ENCODE measurements at regions not wholly inside any gene's neighbourhood (a gene's known extent, or its start where the extent isn't known, plus 50 kb on each side); places are given as distances from the start of the nearest gene placed in this dataset.
"Not testable (repeated sequence)": the region's sequence is repeated elsewhere in the genome, so short reads cannot be mapped to it uniquely, and the experiment has no call there.

DNA sequence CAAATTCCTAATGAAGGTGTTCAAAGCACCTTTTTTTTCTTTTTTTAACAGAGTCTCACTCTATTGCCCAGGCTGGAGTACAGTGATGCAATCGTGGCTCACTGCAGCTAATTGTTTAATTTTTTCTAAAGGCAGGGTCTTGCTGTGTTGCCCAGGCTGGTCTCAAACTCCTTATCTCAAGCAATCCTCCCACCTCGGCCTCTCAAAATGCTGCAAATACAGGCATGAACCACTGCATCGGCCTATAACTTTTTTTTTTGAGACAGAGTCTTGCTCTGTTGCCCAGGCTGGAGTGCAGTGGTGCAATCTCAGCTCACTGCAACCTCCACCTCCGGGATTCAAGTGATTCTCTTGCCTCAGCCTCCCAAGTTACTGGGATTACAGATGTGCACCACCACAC, 113.9 kb upstream of the CXADR start:
- DNase-seq (ENCODE audit: extremely low read depth, low read depth, low spot score), result not testable (repeated sequence)

DNA sequence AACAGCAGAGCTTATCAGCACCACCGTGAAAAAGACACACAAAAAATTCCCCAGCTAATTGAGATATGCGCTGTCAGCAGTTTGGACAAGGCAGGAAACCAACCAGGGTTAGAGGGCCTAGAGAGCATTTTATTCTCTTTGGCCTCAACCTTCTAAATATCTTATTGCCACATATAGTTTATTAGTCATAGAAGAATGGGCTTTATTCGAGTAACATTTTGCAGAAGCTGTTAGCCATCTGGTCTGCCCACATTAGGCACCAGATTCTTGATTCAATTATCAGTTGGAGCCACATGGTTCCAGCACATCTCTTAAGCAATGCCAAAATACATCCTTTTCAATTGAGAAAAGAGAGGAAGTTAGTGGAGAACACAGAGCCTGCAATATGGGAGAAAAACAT, 109.9 kb upstream of the CXADR start:
- no peak for DNase-seq (ENCODE audit: extremely low read depth, low read depth, low spot score)

DNA sequence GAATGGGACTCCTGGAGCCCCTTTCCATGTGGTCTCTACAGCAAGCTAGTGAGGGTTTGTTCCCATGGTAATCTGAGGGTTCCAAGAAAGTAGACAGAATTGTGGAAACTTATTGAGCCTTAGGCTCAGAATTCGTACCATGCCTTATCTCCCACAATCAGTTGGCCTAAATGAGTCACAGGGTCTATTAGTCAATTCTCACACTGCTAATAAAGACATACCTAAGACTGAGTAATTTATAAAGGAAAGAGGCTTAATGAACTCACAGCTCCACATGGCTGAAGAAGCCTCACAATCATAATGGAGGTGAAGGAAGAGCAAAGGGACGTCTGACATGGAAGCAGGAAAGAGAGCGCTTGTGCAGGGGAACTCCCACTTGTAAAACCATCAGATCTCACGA, 106.6 kb upstream of the CXADR start:
- no peak for DNase-seq (ENCODE audit: extremely low read depth, low read depth, low spot score)

DNA sequence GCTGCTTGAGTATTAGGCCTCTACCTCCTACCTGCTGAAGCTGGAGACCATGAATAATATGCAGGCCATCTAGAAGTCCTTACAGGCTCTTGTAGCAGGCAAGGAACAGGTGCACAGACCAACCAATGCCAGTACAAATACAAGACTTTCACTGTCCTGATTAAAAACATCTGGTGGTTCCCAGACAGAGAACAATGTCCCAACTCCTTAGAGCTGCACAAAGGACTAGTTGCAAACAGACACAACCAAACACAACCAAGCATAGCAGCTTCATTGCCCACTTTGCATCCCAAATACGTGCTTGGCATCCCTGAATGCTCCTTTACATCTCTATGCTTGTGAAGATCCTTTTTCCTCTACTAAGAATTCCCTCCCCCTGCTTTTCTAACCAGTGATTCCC, 98.1 kb upstream of the CXADR start:
- DNase-seq (ENCODE audit: extremely low read depth, low read depth, low spot score), result no peak

- DNase-seq (ENCODE audit: extremely low read depth, low read depth, low spot score), result no peak
Measured at GRCh38 chr21:17416139-17416538, 96.7 kb upstream of the CXADR start.

GRCh38 chr21:17422931-17423330, 89.9 kb upstream of the CXADR start:
- no peak for DNase-seq (ENCODE audit: extremely low read depth, low read depth, low spot score)

DNA sequence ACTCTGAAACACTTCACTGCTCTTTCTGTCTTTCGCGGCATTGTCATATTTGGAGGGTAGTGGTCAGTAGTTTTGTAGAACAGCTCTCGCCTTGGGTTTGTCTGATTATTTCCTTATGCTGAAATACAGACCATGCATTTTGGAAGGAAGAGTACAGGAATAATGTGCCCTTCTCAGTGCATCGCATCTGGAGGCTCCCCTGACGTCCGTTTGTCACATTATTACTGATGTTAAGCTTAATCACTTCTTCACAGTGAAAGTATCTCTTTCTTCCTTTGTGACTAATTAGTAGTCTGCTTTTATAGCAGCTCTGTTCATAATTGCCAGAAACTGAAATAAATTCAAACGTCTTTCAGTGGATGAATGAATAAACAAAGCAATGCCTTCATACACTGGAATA, 85.7 kb upstream of the CXADR start:
- no peak for DNase-seq (ENCODE audit: extremely low read depth, low read depth, low spot score)

GRCh38 chr21:17427831-17428483, 84.9 kb upstream of the CXADR start:
- DNase-seq (ENCODE audit: extremely low read depth, low read depth, low spot score), result no peak

- no peak for DNase-seq (ENCODE audit: extremely low read depth, low read depth, low spot score)
Measured at GRCh38 chr21:17428484-17428869, 84.4 kb upstream of the CXADR start.

DNA sequence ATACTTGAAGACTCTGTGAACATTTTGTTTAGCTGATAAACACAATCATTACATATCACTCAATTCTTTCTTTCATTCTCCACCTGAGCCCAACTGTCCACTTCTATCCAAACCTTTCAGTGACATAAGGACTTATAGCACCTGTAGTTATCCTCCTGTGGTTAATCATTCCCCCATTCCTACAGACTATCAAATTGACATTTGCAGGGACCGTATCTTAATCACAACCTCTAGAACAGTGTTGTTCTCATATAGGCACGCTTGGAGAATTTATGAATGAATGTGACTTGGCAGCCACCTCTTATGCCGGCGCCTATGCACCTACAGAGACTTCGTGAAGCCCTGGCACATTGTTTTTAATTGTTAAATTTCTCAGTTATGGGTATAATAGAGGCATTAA, 83.9 kb upstream of the CXADR start:
- DNase-seq (ENCODE audit: extremely low read depth, low read depth, low spot score), result no peak

DNA sequence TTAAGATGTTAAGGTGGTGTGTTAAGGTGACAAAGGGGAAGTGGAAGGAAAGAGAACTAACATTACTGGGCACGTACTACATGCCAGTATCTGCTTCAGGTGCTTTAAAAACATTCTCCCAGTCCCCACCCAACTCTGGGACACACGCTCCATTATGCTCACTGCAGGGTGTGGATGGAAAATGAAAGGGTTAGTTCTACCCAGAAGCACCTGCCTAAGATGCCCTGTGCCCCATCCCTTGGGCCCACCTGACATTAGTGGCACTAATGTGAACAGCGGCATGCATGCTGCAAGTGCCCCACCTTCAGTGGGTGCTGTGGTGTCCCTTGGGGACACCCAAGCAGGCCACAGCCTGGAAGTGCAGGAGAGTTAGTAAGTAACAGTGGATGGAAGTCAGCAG, 82.9 kb upstream of the CXADR start:
- DNase-seq (ENCODE audit: extremely low read depth, low read depth, low spot score), result no peak

- DNase-seq (ENCODE audit: extremely low read depth, low read depth, low spot score), result no peak
Measured at GRCh38 chr21:17432732-17433057, 80.1 kb upstream of the CXADR start.

DNA sequence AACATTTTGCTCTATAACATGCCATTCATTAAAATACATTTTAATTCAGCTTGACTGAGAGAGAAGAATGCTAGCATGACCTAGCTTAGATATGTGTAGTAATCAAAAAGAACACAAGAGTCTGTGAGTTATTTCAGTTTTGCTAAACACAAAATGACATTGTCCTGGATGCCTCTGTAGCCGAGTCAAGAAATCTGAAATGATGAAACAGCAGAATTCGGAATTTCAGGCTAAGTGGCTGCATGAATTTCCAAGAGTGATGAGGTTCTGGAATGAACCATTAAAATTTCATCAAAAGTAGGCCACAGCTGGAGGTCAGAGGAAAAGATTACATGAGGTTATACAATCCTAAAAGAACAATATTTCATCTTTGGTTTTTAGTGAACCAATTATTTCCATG, 79.1 kb upstream of the CXADR start:
- DNase-seq (ENCODE audit: extremely low read depth, low read depth, low spot score), result no peak

DNA sequence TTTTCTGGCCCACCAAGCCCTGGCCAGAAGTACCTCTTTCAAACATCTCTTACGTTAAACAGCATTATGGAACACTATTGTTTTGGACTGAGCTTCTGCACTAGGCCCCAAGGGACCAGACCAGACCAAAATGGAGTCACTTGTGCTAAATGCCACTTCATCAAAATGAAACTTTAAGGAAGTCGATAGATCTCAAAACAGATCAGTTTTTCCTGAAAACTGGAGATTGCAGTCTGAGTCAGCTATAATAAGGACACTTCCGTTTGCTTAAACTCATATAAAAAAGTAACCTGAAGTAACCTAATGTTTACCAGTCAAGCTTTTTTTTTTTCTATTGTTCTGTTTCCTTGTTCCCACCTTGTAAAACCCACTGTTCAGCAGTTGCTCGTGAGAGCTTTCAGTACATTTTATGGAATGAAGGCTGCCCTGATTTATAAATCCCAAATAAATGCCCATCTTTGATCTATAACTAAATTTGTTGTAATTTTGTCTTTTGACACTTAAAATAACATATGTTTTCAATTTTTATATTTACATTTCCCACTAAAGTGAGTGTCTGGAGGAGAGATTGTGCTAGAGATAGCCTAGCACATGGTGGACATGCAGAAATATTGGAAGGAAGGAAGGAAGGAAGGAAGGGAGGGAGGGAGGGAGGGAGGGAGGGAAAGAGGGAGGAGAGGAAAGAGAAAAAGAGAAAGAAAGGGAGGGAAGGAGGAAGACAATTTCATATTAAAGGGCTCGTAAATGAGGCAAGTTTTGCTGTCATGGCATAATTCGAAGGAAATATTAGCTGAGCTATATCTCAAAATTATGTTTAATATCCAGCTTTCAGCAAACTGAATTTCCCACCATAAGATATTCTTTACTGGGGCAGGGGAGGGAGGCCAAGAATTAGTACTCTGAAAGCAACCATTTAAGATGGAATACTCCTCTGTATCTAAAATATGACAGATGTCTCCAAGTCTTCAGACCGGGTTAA, 77.0 kb upstream of the CXADR start:
- DNase-seq (ENCODE audit: extremely low read depth, low read depth, low spot score), result no peak

GRCh38 chr21:17436626-17437111, 76.2 kb upstream of the CXADR start:
- no peak for DNase-seq (ENCODE audit: extremely low read depth, low read depth, low spot score)

DNA sequence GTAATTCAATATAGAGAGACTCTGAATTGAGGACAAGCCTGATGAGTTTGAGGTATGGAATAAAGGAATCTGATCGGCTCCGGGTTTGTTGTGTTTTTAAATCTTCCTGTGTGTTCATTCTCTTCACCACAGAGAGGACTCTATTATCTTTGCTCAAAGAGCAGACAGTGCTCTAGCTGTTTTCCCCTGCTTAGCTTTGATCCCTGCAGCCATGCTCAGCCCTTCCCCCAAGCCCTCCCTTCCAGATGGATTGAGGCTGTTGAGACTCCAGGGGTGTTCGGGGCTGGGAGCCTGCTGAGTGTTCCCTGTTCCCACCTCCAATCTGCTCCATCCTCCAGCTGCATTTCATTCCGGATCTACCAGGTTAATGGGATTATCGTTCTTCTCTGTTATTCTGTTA, 74.2 kb upstream of the CXADR start:
- no peak for DNase-seq (ENCODE audit: extremely low read depth, low read depth, low spot score)

GRCh38 chr21:17440969-17441368, 71.9 kb upstream of the CXADR start:
- no peak for DNase-seq (ENCODE audit: extremely low read depth, low read depth, low spot score)

- DNase-seq (ENCODE audit: extremely low read depth, low read depth, low spot score), result no peak
Measured at GRCh38 chr21:17441370-17441769, 71.5 kb upstream of the CXADR start.

DNA sequence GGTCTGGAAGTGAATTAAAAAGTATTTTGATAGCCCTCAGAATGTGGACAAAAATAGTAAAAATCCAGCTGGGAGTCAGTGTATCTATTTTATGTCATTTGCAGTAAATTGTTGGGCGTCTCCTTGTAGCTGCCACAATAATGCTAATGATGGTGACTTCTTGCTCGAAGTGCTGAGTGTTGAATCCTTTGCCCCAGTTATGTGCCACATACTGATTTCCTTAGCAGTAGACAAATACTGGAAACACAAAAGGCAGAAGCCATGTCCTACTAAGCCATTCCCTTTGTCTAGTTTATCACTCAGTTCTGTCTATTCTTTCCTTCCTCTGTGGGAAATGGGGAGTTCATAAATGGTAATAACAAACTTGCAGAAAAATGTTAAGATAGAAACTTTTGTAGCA, 70.7 kb upstream of the CXADR start:
- DNase-seq (ENCODE audit: extremely low read depth, low read depth, low spot score), result no peak

DNA sequence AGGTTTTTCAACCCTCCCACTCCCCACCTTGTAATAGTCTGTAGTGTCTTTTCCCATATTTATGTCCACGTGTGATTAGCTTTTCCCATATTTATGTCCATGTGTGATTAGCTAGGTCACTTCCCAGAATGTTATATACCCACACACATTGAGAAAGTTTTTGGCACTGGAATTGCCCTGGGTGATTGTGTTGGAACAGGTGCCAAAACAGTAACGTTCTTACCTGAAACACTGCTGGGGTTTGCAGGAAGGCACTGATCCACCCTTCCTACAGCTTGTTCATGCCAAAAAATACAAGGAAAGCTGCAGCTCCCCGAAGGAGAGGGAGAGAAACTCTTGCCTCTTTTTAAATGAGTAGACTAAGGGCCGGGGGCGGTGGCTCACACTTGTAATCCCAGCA, 68.0 kb upstream of the CXADR start:
- no peak for DNase-seq (ENCODE audit: extremely low read depth, low read depth, low spot score)

DNA sequence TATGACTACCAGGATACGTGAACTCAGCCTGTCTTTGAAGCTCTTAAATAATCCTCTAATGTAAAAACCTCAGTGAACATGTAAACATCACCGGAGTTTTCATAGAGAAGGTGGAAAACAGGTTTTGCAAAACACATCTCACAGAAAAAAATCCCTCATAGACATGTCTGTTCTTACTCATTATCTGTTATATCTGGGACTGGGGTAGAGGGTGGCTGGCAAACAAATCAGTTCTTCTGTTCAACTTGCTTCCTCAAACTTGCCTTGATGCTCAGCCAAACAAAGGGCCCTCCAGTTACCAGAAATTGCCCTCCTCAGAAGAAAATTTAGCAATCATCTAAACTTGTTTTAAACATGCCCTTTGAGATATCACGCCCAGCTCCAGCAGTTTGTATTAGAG, 66.1 kb upstream of the CXADR start:
- DNase-seq (ENCODE audit: extremely low read depth, low read depth, low spot score), result no peak

DNA sequence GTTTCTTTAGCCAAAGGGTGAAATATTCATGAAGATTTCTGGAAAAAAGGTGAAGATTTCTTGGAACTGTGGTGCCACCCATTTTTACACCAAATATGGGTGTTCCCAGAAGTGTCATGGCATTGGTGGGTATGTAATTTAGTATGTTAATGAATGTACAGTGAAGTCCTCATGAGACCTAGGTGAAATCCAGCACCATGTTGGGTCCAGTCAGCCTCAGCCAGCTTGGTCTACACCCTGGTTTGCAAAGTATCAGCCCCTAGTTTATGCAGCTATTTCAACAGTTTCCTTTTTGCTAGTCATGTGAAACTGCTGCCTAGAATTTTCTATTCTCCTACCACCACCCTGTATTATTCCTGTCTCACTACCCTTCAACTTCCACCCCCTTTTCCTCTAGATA, 63.1 kb upstream of the CXADR start:
- DNase-seq (ENCODE audit: extremely low read depth, low read depth, low spot score), result no peak
